ENCODE measurements at regions not wholly inside any gene's neighbourhood (a gene's known extent, or its start where the extent isn't known, plus 50 kb on each side); places are given as distances from the start of the nearest gene placed in this dataset.
"Not testable (repeated sequence)": the region's sequence is repeated elsewhere in the genome, so short reads cannot be mapped to it uniquely, and the experiment has no call there.

- no peak for ATAC-seq
These were observed 68.0 kb upstream of the HELT start for GRCh38 chr4:184950117-184950830.

DNA sequence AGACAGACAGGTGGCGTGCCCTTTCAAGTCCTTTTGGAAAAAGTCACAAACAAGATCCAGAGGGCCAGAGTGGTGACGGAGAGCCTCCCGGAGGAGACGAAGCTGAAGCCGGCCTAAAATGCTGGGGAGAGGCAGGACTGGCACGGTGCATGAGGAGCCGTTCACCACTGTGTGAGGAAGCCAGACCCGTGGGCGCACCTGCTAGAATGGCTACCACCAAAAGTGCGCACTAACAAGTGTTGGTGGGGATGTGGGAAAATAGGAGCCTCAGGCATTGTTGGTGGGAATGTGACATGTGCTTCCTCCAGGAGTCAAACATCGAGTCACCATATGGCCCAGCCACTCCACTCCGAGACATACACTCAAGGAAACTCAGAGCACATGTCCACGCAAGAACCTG lies 67.4 kb upstream of the HELT start:
- ATAC-seq = no peak

- ATAC-seq = no peak
These were observed 66.6 kb upstream of the HELT start for GRCh38 chr4:184951668-184952160.

- ATAC-seq = no peak
These were observed 65.8 kb upstream of the HELT start for GRCh38 chr4:184952522-184952921.

DNA sequence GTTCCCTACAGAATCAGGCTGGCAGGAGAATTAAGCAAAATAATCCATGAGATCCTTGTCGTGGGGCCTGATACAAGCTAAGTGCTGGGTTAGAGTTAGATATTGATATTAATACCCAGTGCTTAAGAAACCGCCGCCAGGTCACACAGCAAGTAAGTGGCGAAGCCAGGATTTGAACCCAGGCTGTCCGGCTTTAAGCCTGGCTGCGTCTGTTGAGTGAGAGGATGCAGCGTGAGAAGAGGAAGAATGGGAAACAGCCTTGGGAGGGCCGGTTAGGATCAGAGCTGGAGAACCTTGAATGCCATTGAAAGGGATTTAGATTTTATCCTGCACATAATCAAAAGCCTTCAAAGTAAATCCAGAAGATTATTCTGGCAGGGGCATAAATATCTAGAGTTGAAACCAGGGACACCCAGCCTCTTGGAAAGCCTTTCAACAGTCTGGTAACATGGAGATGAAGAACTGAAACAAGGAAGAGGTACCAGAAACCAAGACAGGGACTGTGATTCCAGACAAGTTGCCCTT lies 64.8 kb upstream of the HELT start:
- ATAC-seq = no peak

DNA sequence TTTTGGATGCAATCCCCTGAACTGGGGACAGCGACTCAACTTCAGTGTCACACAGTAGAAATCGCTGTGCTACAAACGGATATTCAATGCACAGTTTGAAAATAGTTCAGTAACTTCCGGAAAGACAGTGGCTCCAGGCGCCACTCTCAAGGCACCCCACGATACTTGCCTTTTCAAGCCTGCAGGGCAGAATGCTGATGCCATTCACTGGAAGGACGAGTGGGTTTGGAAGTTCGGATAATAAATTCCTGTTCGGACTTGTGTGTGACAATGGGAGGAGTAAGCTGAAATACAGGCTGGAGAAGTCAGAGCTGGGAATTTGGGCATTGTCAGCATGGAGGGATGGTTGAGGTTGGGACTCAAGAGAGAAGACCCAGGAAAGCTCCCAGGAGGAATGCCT lies 64.3 kb upstream of the HELT start:
- no peak for ATAC-seq

DNA sequence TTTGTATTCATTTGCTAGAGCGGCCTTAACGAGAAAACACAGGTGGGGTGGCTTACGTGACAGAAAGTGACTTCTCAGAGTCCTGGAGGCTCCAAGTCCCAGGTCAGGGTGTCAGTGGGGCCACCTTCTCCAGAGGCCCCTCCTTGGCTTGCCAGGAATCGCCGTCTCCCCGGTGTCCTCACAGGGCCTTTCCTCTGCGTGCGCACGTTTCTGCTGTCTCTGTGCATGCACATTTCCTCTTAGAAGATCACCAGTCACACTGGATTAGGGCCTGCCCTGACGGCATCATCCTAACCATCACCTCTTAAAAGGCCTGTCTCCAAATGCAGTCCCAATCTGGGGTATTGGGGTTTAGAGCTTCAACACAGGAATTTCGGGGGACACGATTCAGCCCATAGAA lies 63.8 kb upstream of the HELT start:
- ATAC-seq = no peak

- no peak for ATAC-seq
These were observed 63.2 kb upstream of the HELT start for GRCh38 chr4:184955116-184955515.

DNA sequence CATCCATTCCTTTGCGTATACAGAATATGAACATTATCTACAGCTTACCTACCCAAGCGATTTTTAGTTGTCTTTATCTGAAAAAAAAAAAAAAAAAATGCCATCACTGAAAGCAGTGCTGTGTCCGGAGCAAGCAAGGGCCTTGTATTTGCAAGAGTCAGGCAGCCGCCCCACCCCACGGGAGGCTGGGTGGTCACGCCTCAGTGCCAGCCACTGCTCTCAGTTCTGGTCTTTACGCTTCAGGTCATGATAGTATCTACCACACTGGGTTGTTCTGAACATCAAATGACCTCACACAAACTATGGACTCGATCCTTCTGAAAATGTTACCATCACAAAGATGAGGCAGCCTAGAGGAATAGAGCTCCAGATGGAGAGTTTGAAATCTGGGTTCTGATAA lies 62.7 kb upstream of the HELT start:
- no peak for ATAC-seq

DNA sequence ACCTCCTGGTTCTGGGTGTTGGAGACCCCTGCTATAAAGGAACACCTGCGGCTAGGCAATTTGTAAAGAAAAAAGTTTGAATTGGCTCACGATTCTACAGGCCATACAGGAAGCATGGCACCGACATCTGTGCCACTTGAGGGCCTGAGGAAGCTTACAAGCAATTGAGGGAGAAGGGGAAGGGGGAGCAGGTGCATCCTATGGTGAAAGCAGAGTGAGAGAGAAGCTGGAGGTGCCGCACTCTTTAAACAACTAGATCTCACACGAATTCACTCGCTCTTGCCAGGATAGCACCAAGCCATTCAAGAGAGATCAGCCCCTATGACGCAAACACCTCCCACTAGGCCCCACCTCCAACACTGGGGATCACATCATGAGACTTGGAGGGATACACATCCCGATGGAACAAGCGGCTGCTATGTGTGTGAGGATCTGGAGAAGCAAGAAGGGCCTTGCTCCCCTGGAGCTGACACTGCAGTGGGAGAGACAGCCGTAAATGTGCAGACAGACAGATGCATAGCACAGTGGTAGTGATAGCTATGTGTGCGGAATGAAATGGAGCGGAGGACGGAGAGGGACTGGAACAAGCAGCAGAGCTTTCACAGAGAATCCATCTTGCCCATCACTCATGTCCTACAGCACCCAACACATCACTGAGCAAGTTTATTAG lies 60.7 kb upstream of the HELT start:
- no peak for ATAC-seq

- no peak for ATAC-seq
These were observed 60.0 kb upstream of the HELT start for GRCh38 chr4:184958127-184958922.

DNA sequence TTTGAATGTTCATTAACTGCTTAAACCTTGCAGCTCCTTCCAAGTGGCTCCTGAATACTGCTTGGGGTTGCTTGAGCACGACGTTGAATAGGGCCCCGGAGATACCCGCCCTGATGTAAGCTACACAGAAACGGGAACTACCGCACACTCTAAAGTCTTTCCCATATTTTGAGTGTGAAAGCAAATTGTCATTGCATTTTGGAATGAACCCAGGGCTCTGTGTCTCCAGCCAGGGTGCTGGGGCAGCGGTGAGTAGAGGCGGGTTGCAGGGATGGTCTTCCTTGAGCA lies 59.4 kb upstream of the HELT start:
- ATAC-seq = no peak

- ATAC-seq = no peak
These were observed 59.0 kb upstream of the HELT start for GRCh38 chr4:184959309-184959708.

DNA sequence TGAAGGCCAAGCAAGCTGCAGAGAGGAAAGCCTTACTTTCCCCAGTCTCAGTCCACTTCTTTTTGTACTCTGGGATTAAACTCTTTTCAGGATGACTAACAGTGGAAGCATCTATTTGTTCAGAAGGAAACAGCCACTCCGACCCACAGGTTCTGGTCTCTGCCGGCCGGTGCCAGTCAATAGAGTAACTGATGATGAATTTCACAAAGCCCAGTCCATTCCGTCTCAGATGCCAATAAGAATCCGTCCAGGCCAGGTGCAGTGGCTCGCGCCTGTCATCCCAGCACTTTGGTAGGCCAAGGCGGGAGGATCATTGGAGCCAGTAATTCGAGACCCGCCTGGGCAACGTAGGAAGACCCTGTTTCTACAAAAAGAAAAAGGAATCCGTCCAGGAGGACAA lies 58.5 kb upstream of the HELT start:
- no peak for ATAC-seq

- ATAC-seq = no peak
These were observed 57.8 kb upstream of the HELT start for GRCh38 chr4:184960505-184960971.

DNA sequence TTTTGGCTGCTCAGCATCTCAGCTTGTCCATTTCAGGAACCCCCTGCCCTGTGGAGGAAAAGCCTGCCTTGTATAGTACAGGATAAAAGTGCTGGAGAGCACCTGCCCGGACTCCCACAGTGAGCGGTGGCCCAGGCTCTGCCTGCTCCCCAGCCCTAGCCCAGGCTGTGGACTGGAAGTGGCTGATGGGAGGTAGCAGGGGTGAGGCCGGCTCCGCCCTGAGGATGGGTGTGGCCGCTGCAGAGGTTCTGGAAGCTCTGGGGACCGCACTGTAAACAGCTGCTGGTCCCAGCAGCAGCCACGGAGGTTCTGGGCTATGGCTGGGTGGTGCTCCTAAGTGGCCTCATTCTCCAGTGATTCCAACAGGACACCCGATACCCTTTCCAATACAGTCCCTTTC lies 56.6 kb upstream of the HELT start:
- peak in 1 of 2 donors; percentile 27 for ATAC-seq

GRCh38 chr4:184962125-184962638 lies 56.1 kb upstream of the HELT start:
- ATAC-seq = no peak

DNA sequence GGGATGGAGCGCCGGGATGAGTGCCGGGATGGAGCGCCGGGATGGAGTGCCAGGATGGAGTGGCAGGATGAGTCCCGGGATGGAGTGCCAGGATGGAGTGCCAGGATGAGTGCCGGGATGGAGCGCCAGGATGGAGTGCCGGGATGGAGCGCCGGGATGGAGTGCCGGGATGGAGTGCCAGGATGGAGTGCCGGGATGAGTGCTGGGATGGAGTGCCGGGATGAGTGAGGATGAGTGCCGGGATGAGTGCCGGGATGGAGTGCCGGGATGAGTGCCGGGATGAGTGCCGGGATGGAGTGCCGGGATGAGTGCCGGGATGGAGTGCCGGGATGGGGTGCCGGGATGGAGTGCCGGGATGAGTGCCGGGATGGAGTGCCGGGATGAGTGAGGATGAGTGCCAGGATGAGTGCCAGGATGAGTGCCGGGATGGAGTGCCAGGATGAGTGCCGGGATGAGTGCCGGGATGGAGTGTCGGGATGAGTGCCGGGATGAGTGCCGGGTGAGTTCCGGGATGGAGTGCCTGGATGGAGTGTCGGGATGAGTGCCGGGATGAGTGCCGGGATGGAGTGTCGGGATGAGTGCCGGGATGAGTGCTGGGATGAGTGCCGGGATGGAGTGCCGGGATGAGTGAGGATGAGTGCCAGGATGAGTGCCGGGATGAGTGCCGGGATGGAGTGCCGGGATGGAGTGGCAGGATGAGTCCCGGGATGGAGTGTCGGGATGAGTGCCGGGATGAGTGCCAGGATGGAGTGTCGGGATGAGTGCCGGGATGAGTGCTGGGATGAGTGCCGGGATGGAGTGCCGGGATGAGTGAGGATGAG lies 52.9 kb upstream of the HELT start:
- ATAC-seq = not testable (repeated sequence)

DNA sequence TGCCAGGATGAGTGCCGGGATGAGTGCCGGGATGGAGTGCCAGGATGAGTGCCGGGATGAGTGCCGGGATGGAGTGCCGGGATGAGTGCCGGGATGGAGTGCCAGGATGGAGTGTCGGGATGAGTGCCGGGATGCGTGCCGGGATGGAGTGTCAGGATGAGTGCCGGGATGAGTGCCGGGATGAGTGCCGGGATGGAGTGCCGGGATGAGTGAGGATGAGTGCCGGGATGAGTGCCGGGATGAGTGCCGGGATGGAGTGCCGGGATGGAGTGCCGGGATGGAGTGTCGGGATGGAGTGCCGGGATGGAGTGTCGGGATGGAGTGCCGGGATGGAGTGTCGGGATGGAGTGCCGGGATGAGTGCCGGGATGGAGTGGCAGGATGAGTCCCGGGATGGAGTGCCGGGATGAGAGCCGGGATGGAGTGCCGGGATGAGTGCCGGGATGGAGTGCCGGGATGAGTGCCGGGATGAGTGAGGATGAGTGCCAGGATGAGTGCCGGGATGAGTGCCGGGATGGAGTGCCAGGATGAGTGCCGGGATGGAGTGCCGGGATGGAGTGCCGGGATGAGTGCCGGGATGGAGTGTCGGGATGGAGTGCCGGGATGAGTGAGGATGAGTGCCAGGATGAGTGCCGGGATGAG lies 52.1 kb upstream of the HELT start:
- ATAC-seq = not testable (repeated sequence)

DNA sequence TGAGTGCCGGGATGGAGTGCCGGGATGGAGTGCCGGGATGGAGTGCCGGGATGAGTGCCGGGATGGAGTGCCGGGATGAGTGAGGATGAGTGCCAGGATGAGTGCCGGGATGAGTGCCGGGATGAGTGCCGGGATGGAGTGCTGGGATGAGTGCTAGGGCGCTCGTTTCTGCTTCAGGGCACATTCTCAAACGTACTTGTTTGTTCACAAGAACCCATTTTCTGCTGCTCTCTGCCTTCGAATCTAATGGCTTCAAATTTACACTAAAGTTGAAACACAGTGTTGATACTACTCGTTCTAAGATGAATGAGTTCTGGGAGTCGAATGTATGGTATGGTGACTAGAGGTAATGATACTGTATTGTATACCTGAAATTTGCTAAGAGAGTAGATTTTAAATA lies 50.6 kb upstream of the HELT start:
- not testable (repeated sequence) for ATAC-seq

- no peak for ATAC-seq
These were observed 49.9 kb upstream of the HELT start for GRCh38 chr4:184968366-184968765.

Data from activated CD4-positive, CD25-positive, alpha-beta regulatory T cell treated with anti-CD3 and anti-CD28 coated beads, Interleukin-2, amount 50 U/mL, for 24 hours (primary cell).